Activated naive CD4-positive, alpha-beta T cell treated with anti-CD3 and anti-CD28 coated beads for 36 hours (primary cell): ENCODE measurements at regions not wholly inside any gene's neighbourhood (a gene's known extent, or its start where the extent isn't known, plus 50 kb on each side); places are given as distances from the start of the nearest gene placed in this dataset.

Source experiments
- CTCF ChIA-PET: fragments of 350-600 bp; sonication (Branson Sonifier 250); formaldehyde crosslinking; loops from one replicate; lab custom pipeline; 2021; ENCODE audit warnings: antibody characterized with exemption; lab: Charles Lee
- DNase-seq: peaks from one replicate; pipeline ENCODE4 v3.0.0-alpha.2; 2020
- H3K27ac Mint-ChIP-seq: one replicate; pipeline ENCODE4 v1.8.0; 2021; ENCODE audit warnings: mild to moderate bottlenecking, mixed read lengths
- H3K27me3 Mint-ChIP-seq: one replicate; pipeline ENCODE4 v1.8.0; 2021; ENCODE audit warnings: low read depth, mixed read lengths
- H3K36me3 Mint-ChIP-seq: one replicate; pipeline ENCODE4 v1.8.0; 2021; ENCODE audit warnings: low read depth, mixed read lengths
- H3K4me1 Mint-ChIP-seq: one replicate; pipeline ENCODE4 v1.8.0; 2021; ENCODE audit warnings: low read depth, mixed read lengths
- H3K4me3 Mint-ChIP-seq: one replicate; pipeline ENCODE4 v1.8.0; 2021; ENCODE audit warnings: mild to moderate bottlenecking, moderate library complexity, mixed read lengths
- H3K9me3 Mint-ChIP-seq: one replicate; pipeline ENCODE4 v1.8.0; 2021; ENCODE audit warnings: mixed read lengths
- intact Hi-C: fragments of 100-400 bp; cut with micrococcal nuclease; formaldehyde crosslinking; loops from one replicate; pipeline ENCODE4 v1.15.1; 2023

GRCh38 chr2:103879101-103879500 is 974.8 kb upstream of the POU3F3 start:
- Mint-ChIP-seq H3K27me3 (no peaks in the 10 kb centered on the region), H3K4me3 (no peak overlapping the region), H3K4me1 (no peaks in the 10 kb centered on the region), H3K36me3 (no peaks in the 10 kb centered on the region), H3K9me3 (peaks cover 3% of the 10 kb centered on the region), H3K27ac (no peak overlapping the region)
- no peak for DNase-seq
- CTCF ChIA-PET, result no interaction called here
- intact Hi-C loops, result no loop called here

DNA sequence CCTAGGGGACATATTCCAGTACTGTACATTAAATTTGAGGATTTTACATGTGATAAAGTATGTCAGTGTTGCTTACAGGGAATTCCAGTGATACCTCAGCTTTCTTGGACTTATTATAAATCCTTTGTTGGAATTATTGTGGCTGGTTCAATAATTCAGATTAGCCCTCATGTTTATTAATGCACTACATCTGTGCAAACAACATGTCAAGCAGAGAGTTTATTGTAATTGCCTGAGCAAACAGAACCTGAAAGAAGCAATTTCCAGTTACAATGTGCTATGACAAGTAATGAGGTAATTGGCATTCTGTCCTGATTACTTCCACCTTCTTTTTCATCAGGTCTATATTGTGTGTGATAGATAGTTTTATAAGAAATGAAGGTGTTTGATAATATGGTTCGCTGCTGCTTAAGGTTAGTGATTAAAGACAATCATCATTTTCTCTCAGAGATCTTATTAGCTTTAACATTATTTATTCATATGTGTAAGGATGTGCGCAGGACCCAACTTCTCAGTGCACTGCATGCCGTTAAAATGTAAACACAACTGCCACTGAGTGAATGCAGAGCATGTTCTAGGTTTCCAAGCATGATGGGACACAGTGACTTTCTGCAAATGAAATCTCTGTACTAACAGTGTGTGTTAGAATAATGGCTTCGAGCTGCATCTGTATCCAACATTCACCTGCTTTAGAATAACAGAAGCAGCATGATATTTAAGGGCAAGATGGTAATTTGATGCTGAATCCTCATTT is 973.7 kb upstream of the POU3F3 start:
- intact Hi-C loops, result no loop called here
- Mint-ChIP-seq H3K9me3 (peaks cover under 1% of the 10 kb centered on the region), H3K4me1 (no peaks in the 10 kb centered on the region), H3K4me3 (no peak overlapping the region), H3K36me3 (no peaks in the 10 kb centered on the region), H3K27me3 (no peaks in the 10 kb centered on the region), H3K27ac (no peak overlapping the region)
- DNase-seq, result no peak
- CTCF ChIA-PET, result no interaction called here

DNA sequence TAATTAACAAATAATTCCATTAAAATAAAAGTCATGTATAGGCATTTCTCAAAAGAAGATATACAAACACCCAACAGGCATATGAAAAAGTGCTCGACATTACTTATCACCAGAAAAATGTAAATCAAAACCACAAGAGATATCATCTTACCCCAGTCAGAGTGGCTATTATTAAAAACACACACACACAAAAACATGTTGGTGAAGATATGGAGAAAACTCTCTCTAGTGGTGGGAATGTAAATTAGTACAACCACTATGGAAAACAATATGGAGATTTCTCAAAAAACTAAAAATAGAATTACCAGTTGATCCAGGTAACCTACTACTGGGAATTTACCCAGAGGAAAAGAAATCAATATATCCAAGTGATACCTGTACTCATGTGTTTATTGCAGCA is 966.3 kb upstream of the POU3F3 start:
- H3K4me1 Mint-ChIP-seq, result no peaks in the 10 kb centered on the region
- no peak overlapping the region for H3K27ac Mint-ChIP-seq
- no peak for DNase-seq
- H3K36me3 Mint-ChIP-seq, result no peaks in the 10 kb centered on the region
- intact Hi-C loops, result no loop called here
- H3K9me3 Mint-ChIP-seq, result peaks cover 5% of the 10 kb centered on the region
- no peak overlapping the region for H3K4me3 Mint-ChIP-seq
- CTCF ChIA-PET, result no interaction called here
- no peaks in the 10 kb centered on the region for H3K27me3 Mint-ChIP-seq

- Mint-ChIP-seq H3K9me3 (peaks cover 5% of the 10 kb centered on the region), H3K27me3 (no peaks in the 10 kb centered on the region), H3K4me1 (no peaks in the 10 kb centered on the region), H3K36me3 (no peaks in the 10 kb centered on the region), H3K27ac (no peak overlapping the region), H3K4me3 (no peak overlapping the region)
- intact Hi-C loops, result no loop called here
- CTCF ChIA-PET, result interaction anchor here (0.7 kb wide), 1 partner anchor 519 kb away, joined by 3 read pairs; no protein-coding TSS in a partner anchor
- no peak for DNase-seq
Measured at GRCh38 chr2:103896182-103896581, 957.7 kb upstream of the POU3F3 start.

DNA sequence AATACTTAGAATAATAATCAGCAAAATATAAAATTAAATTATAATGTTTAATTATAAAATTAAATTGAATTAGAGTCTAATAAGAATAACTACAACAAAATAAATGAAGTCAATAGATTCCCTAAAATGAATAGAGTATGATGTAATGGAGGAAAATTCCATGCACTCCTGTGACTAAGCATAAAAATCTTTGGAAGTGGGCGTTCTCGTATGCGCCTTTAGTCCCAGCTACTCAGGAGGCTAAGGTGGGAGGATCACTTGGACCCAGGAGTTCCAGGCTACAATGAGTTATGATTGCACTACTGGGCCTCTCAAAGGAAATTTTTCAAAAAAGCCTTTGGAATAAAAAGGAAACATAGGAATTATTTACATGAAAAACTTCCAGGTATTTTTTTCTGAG is 955.4 kb upstream of the POU3F3 start:
- Mint-ChIP-seq H3K27me3 (no peaks in the 10 kb centered on the region), H3K4me1 (no peaks in the 10 kb centered on the region), H3K4me3 (no peak overlapping the region), H3K9me3 (peaks cover 2% of the 10 kb centered on the region), H3K27ac (no peak overlapping the region), H3K36me3 (no peaks in the 10 kb centered on the region)
- intact Hi-C loops, result no loop called here
- DNase-seq, result no peak
- CTCF ChIA-PET, result no interaction called here

DNA sequence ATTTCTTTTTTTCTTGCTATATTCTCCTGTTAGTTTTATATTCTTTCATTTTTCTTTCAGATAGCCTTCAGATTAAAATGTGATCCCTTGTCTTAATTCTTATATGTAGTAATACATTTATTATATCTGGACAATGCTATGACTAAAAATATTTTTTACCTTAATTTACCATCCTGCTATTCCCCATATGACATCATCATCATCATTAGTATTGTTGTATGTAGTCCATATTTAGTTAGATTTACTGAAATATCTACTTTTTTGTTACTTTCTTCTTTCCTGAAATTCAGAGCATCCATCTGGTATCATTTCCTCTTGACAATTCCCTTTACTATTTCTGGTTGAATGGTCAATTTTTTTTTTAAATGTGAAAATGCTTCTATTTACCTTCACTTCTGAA is 951.6 kb upstream of the POU3F3 start:
- CTCF ChIA-PET, result no interaction called here
- H3K9me3 Mint-ChIP-seq, result peaks cover 1% of the 10 kb centered on the region
- H3K27me3 Mint-ChIP-seq, result no peaks in the 10 kb centered on the region
- H3K36me3 Mint-ChIP-seq, result no peaks in the 10 kb centered on the region
- intact Hi-C loops, result no loop called here
- no peak for DNase-seq
- no peak overlapping the region for H3K27ac Mint-ChIP-seq
- no peak overlapping the region for H3K4me3 Mint-ChIP-seq
- no peaks in the 10 kb centered on the region for H3K4me1 Mint-ChIP-seq

GRCh38 chr2:103921161-103921560 is 932.8 kb upstream of the POU3F3 start:
- CTCF ChIA-PET, result no interaction called here
- no peak for DNase-seq
- no peak overlapping the region for H3K4me3 Mint-ChIP-seq
- H3K36me3 Mint-ChIP-seq, result peaks cover 1% of the 10 kb centered on the region
- intact Hi-C loops, result no loop called here
- no peaks in the 10 kb centered on the region for H3K27me3 Mint-ChIP-seq
- H3K4me1 Mint-ChIP-seq, result no peaks in the 10 kb centered on the region
- peaks cover 10% of the 10 kb centered on the region for H3K9me3 Mint-ChIP-seq
- H3K27ac Mint-ChIP-seq, result no peak overlapping the region

- CTCF ChIA-PET, result no interaction called here
- Mint-ChIP-seq H3K36me3 (no peaks in the 10 kb centered on the region), H3K9me3 (peaks cover 12% of the 10 kb centered on the region), H3K27ac (no peak overlapping the region), H3K27me3 (no peaks in the 10 kb centered on the region), H3K4me1 (no peaks in the 10 kb centered on the region), H3K4me3 (no peak overlapping the region)
- DNase-seq, result no peak
- intact Hi-C loops, result no loop called here
Measured at GRCh38 chr2:103942199-103942598, 911.7 kb upstream of the POU3F3 start.

DNA sequence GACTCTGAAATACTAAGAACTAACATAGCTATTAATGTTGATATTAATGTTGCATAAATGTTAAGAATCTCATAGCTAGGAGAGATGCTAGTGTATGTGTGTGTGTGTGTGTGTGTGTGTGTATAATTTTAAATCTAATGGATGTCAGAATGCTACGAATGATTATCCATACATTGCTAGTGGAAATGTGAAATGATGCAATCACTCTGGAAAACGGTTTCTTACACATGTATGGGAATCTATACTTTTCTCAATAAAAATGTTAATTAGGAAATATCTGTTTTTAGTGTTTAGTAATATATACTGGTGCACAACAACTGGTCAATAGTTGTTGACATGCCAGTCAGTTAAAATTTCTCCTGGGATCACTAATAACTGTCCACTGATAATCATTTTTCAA is 908.8 kb upstream of the POU3F3 start:
- CTCF ChIA-PET, result no interaction called here
- H3K27ac Mint-ChIP-seq, result no peak overlapping the region
- no peaks in the 10 kb centered on the region for H3K4me1 Mint-ChIP-seq
- H3K4me3 Mint-ChIP-seq, result no peak overlapping the region
- intact Hi-C loops, result no loop called here
- H3K9me3 Mint-ChIP-seq, result peaks cover 14% of the 10 kb centered on the region
- H3K36me3 Mint-ChIP-seq, result no peaks in the 10 kb centered on the region
- no peaks in the 10 kb centered on the region for H3K27me3 Mint-ChIP-seq
- no peak for DNase-seq

DNA sequence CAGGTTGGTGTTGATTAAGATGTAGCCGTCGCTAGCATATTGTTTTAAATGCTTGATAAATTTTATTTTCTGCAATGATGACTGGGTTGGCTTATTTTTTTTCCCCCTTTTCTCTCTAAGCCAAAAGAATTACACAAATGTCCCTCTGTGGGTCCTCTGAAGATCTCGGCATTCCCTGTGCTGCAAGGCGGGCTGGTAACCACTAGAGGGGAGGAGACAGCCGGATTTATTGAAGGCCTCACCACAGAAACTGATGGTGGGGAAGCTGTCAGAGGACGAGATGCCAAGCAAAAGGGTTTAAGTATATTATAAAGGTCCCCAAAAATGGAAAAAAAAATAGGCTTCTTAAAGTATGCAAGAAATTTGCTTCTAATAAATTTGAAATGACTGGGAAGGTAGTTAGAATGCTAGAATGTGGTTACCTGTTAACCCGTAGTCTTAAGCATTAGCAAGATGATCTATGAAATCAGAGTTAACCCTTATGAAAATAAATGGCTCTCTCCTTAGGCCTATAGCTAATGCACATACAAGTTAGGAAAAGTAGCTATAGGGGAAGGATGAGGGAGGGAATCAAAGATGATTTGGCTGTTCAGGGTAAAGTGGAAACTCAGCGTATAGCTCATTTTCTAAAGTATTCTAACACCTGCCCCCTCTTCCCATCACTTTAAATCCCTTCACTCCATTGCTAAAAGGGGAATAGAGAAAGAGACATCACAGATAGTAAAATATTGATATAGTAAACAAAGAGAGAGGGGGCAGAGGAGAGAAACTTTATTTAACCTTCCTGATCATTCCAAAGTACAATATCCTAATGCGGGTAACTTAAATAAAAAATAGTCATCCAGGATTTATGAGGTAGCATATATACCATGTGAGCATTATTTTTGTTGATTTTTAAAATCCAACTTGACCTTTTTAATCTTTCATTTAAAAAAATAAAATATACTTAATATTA is 894.5 kb upstream of the POU3F3 start:
- intact Hi-C loops, result loop anchor here (5.0 kb wide), 1 partner anchor 453 kb away; no protein-coding TSS in a partner anchor
- no peaks in the 10 kb centered on the region for H3K36me3 Mint-ChIP-seq
- peak; percentile 11 for DNase-seq
- H3K27ac Mint-ChIP-seq, result no peak overlapping the region
- CTCF ChIA-PET, result no interaction called here
- H3K9me3 Mint-ChIP-seq, result no peaks in the 10 kb centered on the region
- H3K4me3 Mint-ChIP-seq, result no peak overlapping the region
- no peaks in the 10 kb centered on the region for H3K4me1 Mint-ChIP-seq
- H3K27me3 Mint-ChIP-seq, result no peaks in the 10 kb centered on the region

DNA sequence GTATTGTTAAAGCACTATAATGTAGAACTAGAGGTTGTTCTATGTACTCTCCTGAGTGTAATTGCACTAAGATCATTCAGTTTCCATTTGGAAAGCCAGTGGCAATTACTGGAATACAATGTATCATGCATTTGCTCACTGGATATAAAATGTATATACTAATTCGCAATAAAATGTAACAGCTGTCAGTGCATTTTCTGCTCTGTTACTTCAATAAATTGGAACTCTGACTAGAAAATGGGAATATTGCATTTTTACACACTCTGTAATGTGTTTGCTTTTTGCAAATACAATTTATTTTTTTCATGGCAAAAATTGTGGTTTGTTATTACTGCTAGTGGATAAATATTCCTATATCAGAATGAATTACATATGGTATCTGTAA is 893.8 kb upstream of the POU3F3 start:
- CTCF ChIA-PET, result no interaction called here
- H3K36me3 Mint-ChIP-seq, result no peaks in the 10 kb centered on the region
- H3K27me3 Mint-ChIP-seq, result no peaks in the 10 kb centered on the region
- H3K27ac Mint-ChIP-seq, result no peak overlapping the region
- H3K9me3 Mint-ChIP-seq, result no peaks in the 10 kb centered on the region
- intact Hi-C loops, result no loop called here
- DNase-seq, result no peak
- H3K4me1 Mint-ChIP-seq, result no peaks in the 10 kb centered on the region
- H3K4me3 Mint-ChIP-seq, result no peak overlapping the region

DNA sequence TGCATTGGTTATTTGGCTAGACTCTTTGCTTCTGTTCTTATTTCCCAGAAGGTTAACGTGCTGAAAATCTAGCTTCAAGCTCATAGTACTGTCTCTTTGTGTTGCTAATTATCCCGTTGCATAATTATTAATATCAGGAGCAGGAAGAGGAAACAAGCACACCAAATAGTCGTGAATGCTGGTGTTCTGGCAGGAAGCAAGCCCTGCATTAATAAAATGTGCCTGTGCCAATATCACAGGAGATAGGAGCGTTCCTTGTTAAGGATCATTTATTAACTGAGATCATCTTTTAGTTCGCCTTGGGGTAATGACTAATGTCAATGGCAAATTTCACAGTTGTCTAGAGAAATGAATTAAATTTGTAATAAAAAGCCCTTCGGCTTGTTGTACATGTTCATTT is 893.0 kb upstream of the POU3F3 start:
- Mint-ChIP-seq H3K36me3 (no peaks in the 10 kb centered on the region), H3K27ac (no peak overlapping the region), H3K4me1 (no peaks in the 10 kb centered on the region), H3K9me3 (peaks cover 2% of the 10 kb centered on the region), H3K4me3 (no peak overlapping the region), H3K27me3 (no peaks in the 10 kb centered on the region)
- CTCF ChIA-PET, result interaction anchor here (0.7 kb wide), 1 partner anchor 944 kb away, joined by 3 read pairs; no protein-coding TSS in a partner anchor
- intact Hi-C loops, result no loop called here
- DNase-seq, result no peak
